ENCODE measurements at regions not wholly inside any gene's neighbourhood (a gene's known extent, or its start where the extent isn't known, plus 50 kb on each side); places are given as distances from the start of the nearest gene placed in this dataset.

DNA sequence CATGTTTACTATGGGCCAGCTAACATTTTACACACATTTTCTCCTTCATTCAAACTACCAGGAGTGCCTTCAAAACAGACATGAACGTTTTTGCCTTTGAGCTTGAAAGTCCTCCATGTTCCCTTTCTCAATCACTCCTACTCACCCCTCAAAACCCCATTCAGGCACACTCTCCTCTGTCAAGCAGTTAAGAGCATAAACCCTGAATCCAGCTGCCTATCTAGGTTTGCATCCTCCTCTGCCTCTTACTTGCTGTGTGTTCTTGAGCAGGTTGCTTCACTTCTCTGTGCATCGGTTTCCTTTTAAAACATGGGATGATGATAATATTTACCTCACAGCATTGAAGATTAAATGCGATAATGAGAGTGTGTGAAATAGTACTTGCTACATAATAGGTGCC lies 215.3 kb downstream of the HAPSTR1 start:
- ATAC-seq: no peak
- TF ChIP-seq OSR1 (CRISPR knock-in tag; IDR thresholded peaks at IDR 0.05) (no peak), CSDC2 (CRISPR knock-in tag; IDR thresholded peaks at IDR 0.05) (no peak), SNAI2 (CRISPR knock-in tag; IDR thresholded peaks at IDR 0.05) (no peak), TOX (CRISPR knock-in tag; IDR thresholded peaks at IDR 0.05; ENCODE audit: borderline replicate concordance) (no peak), TCF4 (CRISPR knock-in tag; IDR thresholded peaks at IDR 0.05; ENCODE audit: borderline replicate concordance) (no peak), GLIS3 (CRISPR knock-in tag; IDR thresholded peaks at IDR 0.05) (no peak), ZNF565 (CRISPR knock-in tag; conservative IDR thresholded peaks at IDR 0.05; ENCODE audit: low read depth) (no peak)
- TF ChIP-seq, protein P1, sequence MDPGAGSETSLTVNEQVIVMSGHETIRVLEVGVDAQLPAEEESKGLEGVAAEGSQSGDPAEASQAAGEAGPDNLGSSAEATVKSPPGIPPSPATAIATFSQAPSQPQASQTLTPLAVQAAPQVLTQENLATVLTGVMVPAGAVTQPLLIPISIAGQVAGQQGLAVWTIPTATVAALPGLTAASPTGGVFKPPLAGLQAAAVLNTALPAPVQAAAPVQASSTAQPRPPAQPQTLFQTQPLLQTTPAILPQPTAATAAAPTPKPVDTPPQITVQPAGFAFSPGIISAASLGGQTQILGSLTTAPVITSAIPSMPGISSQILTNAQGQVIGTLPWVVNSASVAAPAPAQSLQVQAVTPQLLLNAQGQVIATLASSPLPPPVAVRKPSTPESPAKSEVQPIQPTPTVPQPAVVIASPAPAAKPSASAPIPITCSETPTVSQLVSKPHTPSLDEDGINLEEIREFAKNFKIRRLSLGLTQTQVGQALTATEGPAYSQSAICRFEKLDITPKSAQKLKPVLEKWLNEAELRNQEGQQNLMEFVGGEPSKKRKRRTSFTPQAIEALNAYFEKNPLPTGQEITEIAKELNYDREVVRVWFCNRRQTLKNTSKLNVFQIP (CRISPR knock-in tag; IDR thresholded peaks at IDR 0.05; ENCODE audit: borderline replicate concordance, low read depth): no peak
- TF ChIP-seq, protein P2, sequence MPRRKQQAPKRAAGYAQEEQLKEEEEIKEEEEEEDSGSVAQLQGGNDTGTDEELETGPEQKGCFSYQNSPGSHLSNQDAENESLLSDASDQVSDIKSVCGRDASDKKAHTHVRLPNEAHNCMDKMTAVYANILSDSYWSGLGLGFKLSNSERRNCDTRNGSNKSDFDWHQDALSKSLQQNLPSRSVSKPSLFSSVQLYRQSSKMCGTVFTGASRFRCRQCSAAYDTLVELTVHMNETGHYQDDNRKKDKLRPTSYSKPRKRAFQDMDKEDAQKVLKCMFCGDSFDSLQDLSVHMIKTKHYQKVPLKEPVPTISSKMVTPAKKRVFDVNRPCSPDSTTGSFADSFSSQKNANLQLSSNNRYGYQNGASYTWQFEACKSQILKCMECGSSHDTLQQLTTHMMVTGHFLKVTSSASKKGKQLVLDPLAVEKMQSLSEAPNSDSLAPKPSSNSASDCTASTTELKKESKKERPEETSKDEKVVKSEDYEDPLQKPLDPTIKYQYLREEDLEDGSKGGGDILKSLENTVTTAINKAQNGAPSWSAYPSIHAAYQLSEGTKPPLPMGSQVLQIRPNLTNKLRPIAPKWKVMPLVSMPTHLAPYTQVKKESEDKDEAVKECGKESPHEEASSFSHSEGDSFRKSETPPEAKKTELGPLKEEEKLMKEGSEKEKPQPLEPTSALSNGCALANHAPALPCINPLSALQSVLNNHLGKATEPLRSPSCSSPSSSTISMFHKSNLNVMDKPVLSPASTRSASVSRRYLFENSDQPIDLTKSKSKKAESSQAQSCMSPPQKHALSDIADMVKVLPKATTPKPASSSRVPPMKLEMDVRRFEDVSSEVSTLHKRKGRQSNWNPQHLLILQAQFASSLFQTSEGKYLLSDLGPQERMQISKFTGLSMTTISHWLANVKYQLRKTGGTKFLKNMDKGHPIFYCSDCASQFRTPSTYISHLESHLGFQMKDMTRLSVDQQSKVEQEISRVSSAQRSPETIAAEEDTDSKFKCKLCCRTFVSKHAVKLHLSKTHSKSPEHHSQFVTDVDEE (CRISPR knock-in tag; IDR thresholded peaks at IDR 0.05): no peak

DNA sequence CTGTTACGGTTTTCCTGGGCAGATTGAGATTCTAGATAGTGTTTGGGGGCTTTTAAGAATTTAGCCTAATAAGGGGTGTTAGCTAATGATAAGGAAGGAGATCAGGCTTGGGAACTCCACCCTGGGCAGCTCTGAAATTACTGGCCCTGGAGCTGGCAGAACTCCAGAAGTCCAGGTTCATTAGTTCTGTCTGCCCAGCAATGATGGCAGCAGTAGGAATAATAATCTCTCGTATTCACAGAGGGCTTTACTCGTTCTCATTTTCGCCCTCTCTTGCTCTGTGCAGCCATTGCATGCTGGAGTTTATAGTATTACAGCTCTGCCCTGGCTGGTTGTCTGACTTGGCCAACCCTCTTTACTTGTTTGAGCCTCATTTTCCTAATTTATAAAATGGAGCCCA lies 216.0 kb downstream of the HAPSTR1 start:
- no peak for TF ChIP-seq BACH2 (CRISPR knock-in tag; IDR thresholded peaks at IDR 0.05; ENCODE audit: borderline replicate concordance)
- TF ChIP-seq ZNF8 (CRISPR knock-in tag; IDR thresholded peaks at IDR 0.05): no peak
- TF ChIP-seq, protein P3, sequence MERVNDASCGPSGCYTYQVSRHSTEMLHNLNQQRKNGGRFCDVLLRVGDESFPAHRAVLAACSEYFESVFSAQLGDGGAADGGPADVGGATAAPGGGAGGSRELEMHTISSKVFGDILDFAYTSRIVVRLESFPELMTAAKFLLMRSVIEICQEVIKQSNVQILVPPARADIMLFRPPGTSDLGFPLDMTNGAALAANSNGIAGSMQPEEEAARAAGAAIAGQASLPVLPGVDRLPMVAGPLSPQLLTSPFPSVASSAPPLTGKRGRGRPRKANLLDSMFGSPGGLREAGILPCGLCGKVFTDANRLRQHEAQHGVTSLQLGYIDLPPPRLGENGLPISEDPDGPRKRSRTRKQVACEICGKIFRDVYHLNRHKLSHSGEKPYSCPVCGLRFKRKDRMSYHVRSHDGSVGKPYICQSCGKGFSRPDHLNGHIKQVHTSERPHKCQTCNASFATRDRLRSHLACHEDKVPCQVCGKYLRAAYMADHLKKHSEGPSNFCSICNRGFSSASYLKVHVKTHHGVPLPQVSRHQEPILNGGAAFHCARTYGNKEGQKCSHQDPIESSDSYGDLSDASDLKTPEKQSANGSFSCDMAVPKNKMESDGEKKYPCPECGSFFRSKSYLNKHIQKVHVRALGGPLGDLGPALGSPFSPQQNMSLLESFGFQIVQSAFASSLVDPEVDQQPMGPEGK (CRISPR knock-in tag; IDR thresholded peaks at IDR 0.05; ENCODE audit: borderline replicate concordance): no peak
- no peak for TF ChIP-seq CSDC2 (CRISPR knock-in tag; IDR thresholded peaks at IDR 0.05)
- TF ChIP-seq ESRRG (CRISPR knock-in tag; IDR thresholded peaks at IDR 0.05): no peak
- TF ChIP-seq SNAI2 (CRISPR knock-in tag; IDR thresholded peaks at IDR 0.05): no peak
- no peak for TF ChIP-seq ARNTL (CRISPR knock-in tag; IDR thresholded peaks at IDR 0.05; ENCODE audit: borderline replicate concordance, low read depth)
- TF ChIP-seq, protein P2 (CRISPR knock-in tag; IDR thresholded peaks at IDR 0.05): no peak
- no peak for TF ChIP-seq TOX (CRISPR knock-in tag; IDR thresholded peaks at IDR 0.05; ENCODE audit: borderline replicate concordance)
- TF ChIP-seq ISL1 (CRISPR knock-in tag; IDR thresholded peaks at IDR 0.05): no peak
- no peak for TF ChIP-seq RARB (CRISPR knock-in tag; IDR thresholded peaks at IDR 0.05)
- no peak for TF ChIP-seq ZNF565 (CRISPR knock-in tag; conservative IDR thresholded peaks at IDR 0.05; ENCODE audit: low read depth)
- TF ChIP-seq ZC3H10 (CRISPR knock-in tag; IDR thresholded peaks at IDR 0.05): no peak
- TF ChIP-seq GLIS3 (CRISPR knock-in tag; IDR thresholded peaks at IDR 0.05): no peak
- no peak for ATAC-seq

DNA sequence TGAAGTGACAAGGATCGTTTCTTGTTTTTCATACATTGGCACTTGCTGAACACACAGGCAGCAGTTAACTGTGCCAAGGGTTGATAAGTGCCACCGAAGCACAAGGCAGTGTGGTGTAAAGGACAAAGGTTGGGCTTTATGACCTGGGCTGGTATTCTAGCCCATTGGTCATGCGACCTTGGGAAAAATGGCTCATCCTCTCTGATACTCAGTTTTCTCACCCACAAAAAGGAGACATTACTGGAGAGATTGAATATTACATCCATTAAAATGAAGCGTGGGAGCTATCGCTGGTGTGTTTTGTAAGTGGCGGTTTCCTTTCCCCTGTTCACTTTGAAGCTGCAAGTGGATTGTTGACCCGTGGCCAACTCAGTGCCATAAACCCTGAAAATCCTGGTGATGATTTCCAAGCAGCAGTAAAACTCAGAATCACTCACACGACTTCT lies 216.9 kb downstream of the HAPSTR1 start:
- no peak for TF ChIP-seq ZNF565 (CRISPR knock-in tag; conservative IDR thresholded peaks at IDR 0.05; ENCODE audit: low read depth)
- TF ChIP-seq ARNTL (CRISPR knock-in tag; IDR thresholded peaks at IDR 0.05; ENCODE audit: borderline replicate concordance, low read depth): no peak
- TF ChIP-seq CSDC2 (CRISPR knock-in tag; IDR thresholded peaks at IDR 0.05): no peak
- TF ChIP-seq TOX (CRISPR knock-in tag; IDR thresholded peaks at IDR 0.05; ENCODE audit: borderline replicate concordance): no peak
- no peak for TF ChIP-seq ZNF8 (CRISPR knock-in tag; IDR thresholded peaks at IDR 0.05)
- no peak for TF ChIP-seq ESRRG (CRISPR knock-in tag; IDR thresholded peaks at IDR 0.05)
- no peak for TF ChIP-seq TCF4 (CRISPR knock-in tag; IDR thresholded peaks at IDR 0.05; ENCODE audit: borderline replicate concordance)
- TF ChIP-seq, protein P3 (CRISPR knock-in tag; IDR thresholded peaks at IDR 0.05; ENCODE audit: borderline replicate concordance): no peak
- TF ChIP-seq ZFP3 (CRISPR knock-in tag; IDR thresholded peaks at IDR 0.05): no peak
- TF ChIP-seq BACH2 (CRISPR knock-in tag; IDR thresholded peaks at IDR 0.05; ENCODE audit: borderline replicate concordance): no peak
- TF ChIP-seq ZC3H10 (CRISPR knock-in tag; IDR thresholded peaks at IDR 0.05): no peak
- TF ChIP-seq GLIS3 (CRISPR knock-in tag; IDR thresholded peaks at IDR 0.05): no peak
- TF ChIP-seq ISL1 (CRISPR knock-in tag; IDR thresholded peaks at IDR 0.05): no peak
- TF ChIP-seq RARB (CRISPR knock-in tag; IDR thresholded peaks at IDR 0.05): no peak
- TF ChIP-seq ZFP30 (CRISPR knock-in tag; IDR thresholded peaks at IDR 0.05): no peak
- no peak for TF ChIP-seq OSR1 (CRISPR knock-in tag; IDR thresholded peaks at IDR 0.05)
- TF ChIP-seq, protein P4, sequence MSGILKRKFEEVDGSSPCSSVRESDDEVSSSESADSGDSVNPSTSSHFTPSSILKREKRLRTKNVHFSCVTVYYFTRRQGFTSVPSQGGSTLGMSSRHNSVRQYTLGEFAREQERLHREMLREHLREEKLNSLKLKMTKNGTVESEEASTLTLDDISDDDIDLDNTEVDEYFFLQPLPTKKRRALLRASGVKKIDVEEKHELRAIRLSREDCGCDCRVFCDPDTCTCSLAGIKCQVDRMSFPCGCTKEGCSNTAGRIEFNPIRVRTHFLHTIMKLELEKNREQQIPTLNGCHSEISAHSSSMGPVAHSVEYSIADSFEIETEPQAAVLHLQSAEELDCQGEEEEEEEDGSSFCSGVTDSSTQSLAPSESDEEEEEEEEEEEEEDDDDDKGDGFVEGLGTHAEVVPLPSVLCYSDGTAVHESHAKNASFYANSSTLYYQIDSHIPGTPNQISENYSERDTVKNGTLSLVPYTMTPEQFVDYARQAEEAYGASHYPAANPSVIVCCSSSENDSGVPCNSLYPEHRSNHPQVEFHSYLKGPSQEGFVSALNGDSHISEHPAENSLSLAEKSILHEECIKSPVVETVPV (CRISPR knock-in tag; IDR thresholded peaks at IDR 0.05): no peak
- TF ChIP-seq SNAI2 (CRISPR knock-in tag; IDR thresholded peaks at IDR 0.05): no peak
- TF ChIP-seq, protein P1 (CRISPR knock-in tag; IDR thresholded peaks at IDR 0.05; ENCODE audit: borderline replicate concordance, low read depth): no peak
- ATAC-seq: no peak

All from SK-N-SH treated with all-trans-retinoic acid at 6 μM for 48 hours (cell line).